EH (cell line): ENCODE measurements at regions not wholly inside any gene's neighbourhood (a gene's known extent, or its start where the extent isn't known, plus 50 kb on each side); places are given as distances from the start of the nearest gene placed in this dataset.
"Not testable (repeated sequence)": the region's sequence is repeated elsewhere in the genome, so short reads cannot be mapped to it uniquely, and the experiment has no call there.

Source experiments
- DNase-seq: peaks from one replicate; pipeline ENCODE4 v3.0.0-alpha.2; 2015; ENCODE audit warnings: low read depth

DNA sequence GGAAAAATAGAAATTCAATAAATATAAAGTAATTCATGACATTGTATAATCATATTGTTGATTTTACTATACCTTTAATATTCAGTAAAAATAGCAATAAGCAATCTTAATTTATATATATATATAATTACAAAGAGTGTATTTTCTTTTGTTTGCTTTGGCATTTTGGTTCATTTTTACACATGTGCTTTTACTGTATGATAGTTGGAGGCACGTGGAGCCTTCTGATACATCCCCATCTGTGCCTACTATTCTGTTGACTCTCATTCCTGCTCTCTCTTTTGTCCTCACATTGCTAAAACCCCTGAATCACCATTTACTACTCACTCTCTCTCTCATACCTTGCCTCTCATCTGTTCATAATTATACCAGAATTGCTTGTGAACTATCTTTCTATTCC lies 106.4 kb upstream of the NDST4 start:
- DNase-seq = no peak

- DNase-seq = no peak
Measured at GRCh38 chr4:115219315-115219860, 106.0 kb upstream of the NDST4 start.

DNA sequence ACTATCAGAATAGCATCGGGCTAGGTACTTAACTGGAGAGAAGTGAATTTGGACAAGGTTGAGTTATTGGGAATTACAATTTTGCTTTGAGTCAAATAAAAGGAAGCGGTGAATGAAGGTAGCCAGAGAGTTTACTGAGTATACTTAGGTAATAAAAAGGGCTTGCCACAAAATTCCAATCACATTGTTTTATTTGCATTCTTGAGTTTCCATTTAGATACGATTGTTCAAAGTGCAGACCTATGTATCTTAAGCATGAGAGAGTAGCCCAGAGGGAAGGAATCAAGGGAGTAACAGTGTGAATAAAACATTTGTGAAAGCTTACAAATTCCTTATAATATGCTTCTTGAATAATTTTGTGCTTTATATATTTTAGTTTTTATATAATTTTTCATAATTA lies 102.5 kb upstream of the NDST4 start:
- DNase-seq = no peak

DNA sequence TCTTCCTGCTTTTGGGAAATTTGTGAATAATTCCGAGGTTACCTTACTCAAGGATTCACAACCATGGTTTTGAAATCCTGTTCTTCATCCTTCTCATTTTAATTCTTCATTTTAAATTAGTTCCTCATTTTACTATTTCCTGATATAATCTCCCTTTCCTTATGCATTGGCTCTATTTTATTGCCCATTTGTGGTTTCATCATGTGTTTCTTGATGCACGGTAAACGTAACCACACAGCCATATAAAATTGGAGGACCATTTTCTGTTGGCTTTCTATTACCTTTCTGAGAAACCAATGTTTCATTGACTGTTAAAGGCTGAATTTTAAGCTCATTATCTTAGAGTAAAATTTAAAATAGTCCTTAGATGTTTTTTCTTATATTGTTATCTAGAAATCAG lies 100.3 kb upstream of the NDST4 start:
- no peak for DNase-seq

GRCh38 chr4:115201042-115201330 lies 87.6 kb upstream of the NDST4 start:
- no peak for DNase-seq

- DNase-seq = not testable (repeated sequence)
Measured at GRCh38 chr4:115200201-115201041, 87.0 kb upstream of the NDST4 start.

DNA sequence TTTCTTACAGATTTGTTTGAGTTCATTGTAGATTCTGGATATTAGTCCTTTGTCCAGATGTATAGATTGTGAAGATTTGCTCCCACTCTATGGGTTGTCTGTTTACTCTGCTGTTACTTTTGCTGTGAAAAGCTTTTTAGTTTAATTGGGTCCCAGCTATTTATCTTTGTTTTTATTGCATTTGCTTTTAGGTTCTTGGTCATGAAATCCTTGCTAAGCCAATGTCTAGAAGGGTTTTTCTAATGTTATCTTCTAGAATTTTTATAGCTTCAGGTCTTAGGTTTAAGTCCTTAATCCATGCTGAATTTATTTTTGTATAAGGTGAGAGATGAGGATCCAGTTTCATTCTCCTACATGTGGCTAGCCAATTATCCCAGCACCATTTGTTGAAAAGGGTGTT lies 81.2 kb upstream of the NDST4 start:
- DNase-seq = not testable (repeated sequence)

DNA sequence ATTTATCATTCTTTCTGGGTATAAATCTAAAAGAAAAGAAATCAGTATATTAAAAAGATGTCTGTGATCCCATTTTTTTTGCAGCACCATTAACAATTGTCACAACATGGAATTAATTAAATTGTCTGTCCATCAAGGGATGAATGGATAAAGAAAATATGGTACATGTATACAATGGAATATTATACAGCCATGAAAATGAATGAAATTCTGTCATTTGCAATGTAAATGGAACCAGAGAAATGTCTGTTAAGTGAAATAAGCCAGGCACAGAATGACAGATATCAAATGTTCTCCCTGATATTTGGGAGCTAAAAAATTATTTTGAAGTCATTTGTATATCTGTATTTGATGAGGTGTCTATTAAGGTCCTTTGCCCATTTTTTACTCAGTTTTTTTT lies 77.1 kb upstream of the NDST4 start:
- no peak for DNase-seq

DNA sequence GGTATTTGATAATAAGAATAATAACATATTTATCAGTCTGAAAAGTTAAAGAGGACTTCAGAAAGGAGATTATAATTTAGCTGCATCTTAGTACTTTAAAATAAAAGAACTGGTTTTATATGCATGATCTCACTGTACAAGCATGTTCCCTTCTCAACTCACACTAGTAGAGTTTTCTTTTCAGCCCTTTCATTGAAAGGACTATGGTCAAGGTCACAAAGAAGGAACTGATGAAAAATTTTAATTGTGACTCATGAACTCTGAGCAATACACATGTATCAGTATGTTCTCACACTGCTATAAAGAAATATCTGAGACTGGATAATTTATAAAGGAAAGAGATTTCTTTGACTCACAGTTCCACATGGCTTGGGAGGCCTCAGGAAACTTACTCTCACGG lies 73.7 kb upstream of the NDST4 start:
- no peak for DNase-seq

DNA sequence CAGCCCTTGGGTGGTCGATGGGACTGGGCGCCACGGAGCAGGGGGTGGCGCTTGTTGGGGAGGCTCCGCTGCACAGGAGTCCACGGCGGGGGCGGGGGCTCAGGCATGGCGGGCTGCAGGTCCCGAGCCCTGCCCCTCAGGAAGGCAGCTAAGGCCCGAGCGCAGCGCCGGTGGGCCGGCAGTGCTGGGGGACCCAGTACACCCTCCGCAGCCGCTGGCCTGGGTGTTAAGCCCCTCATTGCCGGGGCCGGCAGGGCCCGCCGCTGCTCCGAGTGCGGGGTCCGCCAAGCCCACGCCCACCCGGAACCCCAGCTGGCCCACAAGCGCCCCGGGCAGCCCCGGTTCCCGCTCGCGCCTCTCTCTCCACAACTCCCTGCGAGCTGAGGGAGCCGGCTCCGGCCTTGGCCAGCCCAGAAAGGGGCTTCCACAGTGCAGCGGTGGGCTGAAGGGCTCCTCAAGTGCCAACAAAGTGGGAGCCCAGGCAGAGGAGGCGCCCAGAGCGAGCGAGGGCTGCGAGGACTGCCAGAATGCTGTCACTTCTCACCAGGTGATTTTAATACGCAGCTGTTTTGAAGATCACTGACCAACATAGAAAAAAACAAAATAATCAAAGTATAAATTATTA lies 66.1 kb upstream of the NDST4 start:
- DNase-seq = not testable (repeated sequence)

DNA sequence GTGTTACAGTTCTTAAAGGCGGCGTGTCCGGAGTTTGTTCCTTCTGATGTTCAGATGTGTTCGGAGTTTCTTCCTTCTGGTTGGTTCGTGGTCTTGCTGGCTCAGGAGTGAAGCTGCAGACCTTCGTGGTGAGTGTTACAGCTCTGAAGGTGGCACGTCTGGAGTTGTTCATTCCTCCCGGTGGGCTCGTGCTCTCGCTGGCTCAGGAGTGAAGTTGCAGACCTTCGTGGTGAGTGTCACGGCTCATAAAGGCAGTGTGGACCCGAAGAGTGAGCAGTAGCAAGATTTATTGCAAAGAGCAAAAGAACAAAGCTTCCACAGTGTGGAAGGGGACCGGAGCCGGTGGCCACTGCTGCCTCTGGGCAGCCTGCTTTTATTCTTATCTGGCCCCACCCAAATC lies 65.3 kb upstream of the NDST4 start:
- not testable (repeated sequence) for DNase-seq

- no peak for DNase-seq
Measured at GRCh38 chr4:115171220-115171619, 57.8 kb upstream of the NDST4 start.

DNA sequence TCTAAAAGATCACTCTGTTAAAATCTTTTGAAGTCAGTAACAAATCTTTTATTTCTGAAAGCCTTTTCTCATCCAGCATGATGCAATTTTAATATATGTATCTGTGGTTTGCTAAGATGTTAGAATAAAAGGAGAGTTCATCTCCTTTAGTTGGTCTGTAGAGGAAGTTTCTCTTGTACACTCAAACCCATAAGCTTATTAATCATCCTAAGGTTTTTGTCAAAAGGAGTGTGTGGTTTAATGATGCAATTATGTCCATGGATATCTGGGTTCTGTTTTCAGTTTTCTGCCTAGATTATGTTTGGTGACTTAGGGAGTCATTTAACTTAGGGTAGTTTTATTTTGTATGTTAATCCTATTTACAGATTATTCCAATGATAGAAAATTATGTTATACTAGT lies 52.1 kb upstream of the NDST4 start:
- no peak for DNase-seq
